ENCODE measurements at regions not wholly inside any gene's neighbourhood (a gene's known extent, or its start where the extent isn't known, plus 50 kb on each side); places are given as distances from the start of the nearest gene placed in this dataset.
A peak's percentile ranks its signal among the peaks of the same experiment; 100 is the strongest.

- Mint-ChIP-seq H3K9me3 (no peaks in the 10 kb centered on the region), H3K36me3 (ENCODE audit: low read depth) (no peaks in the 10 kb centered on the region), H3K27ac (no peak overlapping the region), H3K4me3 (no peak overlapping the region), H3K4me1 (peaks cover 38% of the 10 kb centered on the region), H3K27me3 (ENCODE audit: low read depth) (no peaks in the 10 kb centered on the region)
- TF ChIP-seq CTCF (IDR thresholded peaks at IDR 0.05; ENCODE audit: unreplicated experiment in 3 of 3): no peak
Observed at GRCh38 chr2:226511311-226511710, 288.3 kb downstream of the IRS1 start.

GRCh38 chr2:226508683-226509082, 290.9 kb downstream of the IRS1 start:
- peaks cover 2% of the 10 kb centered on the region for H3K9me3 Mint-ChIP-seq
- no peaks in the 10 kb centered on the region for H3K27me3 Mint-ChIP-seq (ENCODE audit: low read depth)
- no peak for TF ChIP-seq CTCF (IDR thresholded peaks at IDR 0.05; ENCODE audit: unreplicated experiment in 3 of 3)
- peaks cover 22% of the 10 kb centered on the region for H3K4me1 Mint-ChIP-seq
- no peaks in the 10 kb centered on the region for H3K36me3 Mint-ChIP-seq (ENCODE audit: low read depth)
- no peak overlapping the region for H3K4me3 Mint-ChIP-seq
- H3K27ac Mint-ChIP-seq: peak overlapping the region in 2 of 3 experiments; percentile 49 to 59

- H3K4me3 Mint-ChIP-seq: no peak overlapping the region
- no peaks in the 10 kb centered on the region for H3K36me3 Mint-ChIP-seq (ENCODE audit: low read depth)
- no peaks in the 10 kb centered on the region for H3K27me3 Mint-ChIP-seq (ENCODE audit: low read depth)
- no peak for TF ChIP-seq CTCF (IDR thresholded peaks at IDR 0.05; ENCODE audit: unreplicated experiment in 3 of 3)
- peaks cover 4% of the 10 kb centered on the region for H3K9me3 Mint-ChIP-seq
- H3K4me1 Mint-ChIP-seq: peaks cover 22% of the 10 kb centered on the region
- peak overlapping the region in 1 of 3 experiments; percentile 59 for H3K27ac Mint-ChIP-seq
Observed at GRCh38 chr2:226508005-226508404, 291.6 kb downstream of the IRS1 start.

GRCh38 chr2:226497146-226497909, 302.3 kb downstream of the IRS1 start:
- H3K4me1 Mint-ChIP-seq: no peaks in the 10 kb centered on the region

GRCh38 chr2:226496273-226496550, 303.4 kb downstream of the IRS1 start:
- TF ChIP-seq CTCF (IDR thresholded peaks at IDR 0.05; ENCODE audit: unreplicated experiment in 3 of 3): no peak
- H3K9me3 Mint-ChIP-seq: peaks cover 9% of the 10 kb centered on the region
- H3K4me1 Mint-ChIP-seq: no peaks in the 10 kb centered on the region
- peaks cover 5% of the 10 kb centered on the region for H3K27me3 Mint-ChIP-seq (ENCODE audit: low read depth)
- no peaks in the 10 kb centered on the region for H3K36me3 Mint-ChIP-seq (ENCODE audit: low read depth)
- H3K4me3 Mint-ChIP-seq: no peak overlapping the region
- no peak overlapping the region for H3K27ac Mint-ChIP-seq

More at GRCh38 chr2:226497146-226497909, 302.3 kb downstream of the IRS1 start:
- Mint-ChIP-seq H3K27ac (no peak overlapping the region), H3K9me3 (peaks cover 16% of the 10 kb centered on the region), H3K4me3 (no peak overlapping the region), H3K36me3 (ENCODE audit: low read depth) (no peaks in the 10 kb centered on the region), H3K27me3 (ENCODE audit: low read depth) (peaks cover 5% of the 10 kb centered on the region)
- no peak for TF ChIP-seq CTCF (IDR thresholded peaks at IDR 0.05; ENCODE audit: unreplicated experiment in 3 of 3)

Data from nephron (organoid).